NB4 (cell line): ENCODE measurements at regions not wholly inside any gene's neighbourhood (a gene's known extent, or its start where the extent isn't known, plus 50 kb on each side); places are given as distances from the start of the nearest gene placed in this dataset.

Experiments
- CTCF ChIP-seq: IDR thresholded peaks from one replicate; pipeline ENCODE4 v1.5.1; 2012; ENCODE audit warnings: low read depth, low read length
- MAX ChIP-seq: IDR thresholded peaks from 2 replicates; pipeline ENCODE4 v1.6.1; 2011; ENCODE audit warnings: low read depth, low read length
- MYC ChIP-seq: IDR thresholded peaks from 2 replicates; pipeline ENCODE4 v1.6.1; 2011; ENCODE audit warnings: low read depth, low read length
- POLR2A ChIP-seq: IDR thresholded peaks from 2 replicates; pipeline ENCODE4 v1.6.1; 2011; ENCODE audit warnings: mild to moderate bottlenecking; ENCODE audit not compliant: insufficient read length; ENCODE audit errors: extremely low read depth

- no peak for TF ChIP-seq CTCF
- TF ChIP-seq POLR2A: no peak
- no peak for TF ChIP-seq MAX
- no peak for TF ChIP-seq MYC
Observed at GRCh38 chr2:48227617-48228344, 86.7 kb upstream of the FOXN2 start.
